COLO829 (cell line): ENCODE measurements at regions not wholly inside any gene's neighbourhood (a gene's known extent, or its start where the extent isn't known, plus 50 kb on each side); places are given as distances from the start of the nearest gene placed in this dataset.
"Not testable (repeated sequence)": the region's sequence is repeated elsewhere in the genome, so short reads cannot be mapped to it uniquely, and the experiment has no call there.

Experiments used
- DNase-seq: peaks from one replicate; pipeline ENCODE4 v3.0.0; 2012; ENCODE audit warnings: low spot score

- not testable (repeated sequence) for DNase-seq
Measured at GRCh38 chr16:29234536-29235275, 171.8 kb downstream of the NPIPB11 start.

GRCh38 chr16:29233705-29234404 is 172.7 kb downstream of the NPIPB11 start:
- not testable (repeated sequence) for DNase-seq

GRCh38 chr16:29232811-29233704 is 173.5 kb downstream of the NPIPB11 start:
- no peak for DNase-seq

DNA sequence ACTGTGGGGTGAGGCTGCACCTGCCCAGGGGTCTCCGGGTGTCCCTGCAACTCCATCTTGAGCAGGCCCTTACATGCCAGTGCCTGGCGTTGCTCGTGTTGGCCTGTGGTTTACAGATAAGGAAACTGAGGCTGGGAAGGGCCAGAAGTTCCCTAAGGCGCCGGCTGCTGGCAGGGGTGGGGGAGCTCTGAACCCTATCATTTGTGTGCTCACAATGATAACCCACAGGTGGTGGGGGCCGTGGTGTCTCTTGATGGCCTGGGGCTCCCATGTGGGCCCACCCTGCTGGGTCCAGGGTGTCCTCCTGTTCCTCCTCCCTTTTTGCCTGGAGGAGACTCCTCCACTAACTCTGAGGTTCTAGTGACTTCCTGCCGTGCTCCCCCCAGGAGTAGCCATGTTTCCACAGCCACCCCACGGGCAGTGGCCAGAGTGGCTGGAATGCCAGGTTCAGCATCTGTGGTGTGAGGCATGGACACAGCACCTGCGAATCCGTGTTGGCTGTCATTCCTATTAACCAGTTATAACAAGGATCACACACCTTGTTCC is 174.3 kb downstream of the NPIPB11 start:
- DNase-seq = not testable (repeated sequence)

GRCh38 chr16:29231244-29231643 is 175.3 kb downstream of the NPIPB11 start:
- DNase-seq = no peak

DNA sequence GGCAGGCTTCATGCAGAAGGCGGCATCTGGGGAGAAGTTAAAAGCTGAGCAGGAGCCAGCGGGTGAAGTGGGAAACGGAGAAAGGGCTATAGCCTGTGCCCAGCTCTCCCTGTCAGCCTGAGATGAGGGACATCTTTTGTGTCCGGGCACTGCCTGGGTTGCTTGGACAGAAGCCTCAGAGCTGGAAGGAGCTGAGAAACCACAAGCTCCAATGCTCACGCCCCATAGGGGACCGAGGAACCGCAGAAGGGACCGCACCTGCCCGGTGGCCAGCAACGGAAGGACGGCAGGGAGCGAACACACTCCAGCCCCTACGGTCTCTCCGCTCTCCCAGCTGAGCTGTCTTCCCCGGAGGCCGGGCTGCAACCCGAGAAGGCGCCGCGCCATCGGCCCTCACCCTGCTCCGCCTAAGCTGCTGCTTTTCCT is 175.8 kb downstream of the NPIPB11 start:
- no peak for DNase-seq

DNA sequence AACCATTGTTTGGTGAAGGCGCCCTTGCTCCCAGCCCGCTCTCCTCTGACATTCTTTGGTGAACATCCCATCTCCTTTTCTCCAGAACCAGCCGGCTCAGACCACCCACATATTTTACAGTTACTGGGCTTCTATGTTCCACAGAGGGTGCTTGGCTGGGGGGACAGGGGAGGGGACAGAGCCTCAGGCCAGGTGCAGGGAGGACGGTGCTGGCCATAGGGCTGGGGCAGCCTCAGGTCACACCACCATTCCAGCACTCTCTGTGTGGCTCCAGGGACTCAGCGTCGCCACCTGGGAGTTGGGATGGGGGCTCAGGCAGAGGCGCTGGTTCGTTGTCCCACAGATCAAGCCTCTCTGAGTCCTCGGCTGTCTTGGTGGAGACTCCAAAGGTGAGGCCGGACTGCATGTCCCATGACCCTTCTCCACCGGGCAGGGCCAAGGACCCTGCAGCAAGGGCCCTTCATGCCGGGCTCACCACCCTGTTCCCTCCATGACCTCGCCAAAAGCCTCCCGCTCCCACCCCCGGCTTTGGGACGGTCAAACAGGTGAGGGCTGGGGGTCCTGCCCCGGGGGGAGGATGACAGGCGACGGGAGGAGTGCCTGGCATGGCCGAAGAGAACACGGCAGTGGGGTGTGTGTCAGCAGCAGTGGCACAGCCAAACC is 176.4 kb downstream of the NPIPB11 start:
- DNase-seq = not testable (repeated sequence)

DNA sequence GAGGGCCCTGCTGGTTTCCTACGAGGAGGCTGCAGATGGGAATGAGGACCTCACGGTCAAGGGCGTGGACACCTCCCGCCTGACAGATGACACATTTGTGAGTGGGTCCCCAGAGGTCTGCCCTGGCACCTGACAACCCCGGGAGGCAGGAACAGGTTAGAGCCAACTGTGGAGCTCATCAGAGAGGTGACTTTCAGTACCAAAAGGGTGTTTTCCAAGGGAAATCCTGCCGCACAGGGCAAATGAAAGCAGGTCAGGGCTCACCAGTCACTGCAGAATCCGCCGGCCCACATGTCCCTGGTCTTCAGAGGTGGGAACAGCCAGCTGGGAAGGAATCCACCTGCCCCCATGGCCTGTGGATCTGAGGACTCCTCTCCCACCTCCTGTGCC is 176.9 kb downstream of the NPIPB11 start:
- DNase-seq = not testable (repeated sequence)

DNA sequence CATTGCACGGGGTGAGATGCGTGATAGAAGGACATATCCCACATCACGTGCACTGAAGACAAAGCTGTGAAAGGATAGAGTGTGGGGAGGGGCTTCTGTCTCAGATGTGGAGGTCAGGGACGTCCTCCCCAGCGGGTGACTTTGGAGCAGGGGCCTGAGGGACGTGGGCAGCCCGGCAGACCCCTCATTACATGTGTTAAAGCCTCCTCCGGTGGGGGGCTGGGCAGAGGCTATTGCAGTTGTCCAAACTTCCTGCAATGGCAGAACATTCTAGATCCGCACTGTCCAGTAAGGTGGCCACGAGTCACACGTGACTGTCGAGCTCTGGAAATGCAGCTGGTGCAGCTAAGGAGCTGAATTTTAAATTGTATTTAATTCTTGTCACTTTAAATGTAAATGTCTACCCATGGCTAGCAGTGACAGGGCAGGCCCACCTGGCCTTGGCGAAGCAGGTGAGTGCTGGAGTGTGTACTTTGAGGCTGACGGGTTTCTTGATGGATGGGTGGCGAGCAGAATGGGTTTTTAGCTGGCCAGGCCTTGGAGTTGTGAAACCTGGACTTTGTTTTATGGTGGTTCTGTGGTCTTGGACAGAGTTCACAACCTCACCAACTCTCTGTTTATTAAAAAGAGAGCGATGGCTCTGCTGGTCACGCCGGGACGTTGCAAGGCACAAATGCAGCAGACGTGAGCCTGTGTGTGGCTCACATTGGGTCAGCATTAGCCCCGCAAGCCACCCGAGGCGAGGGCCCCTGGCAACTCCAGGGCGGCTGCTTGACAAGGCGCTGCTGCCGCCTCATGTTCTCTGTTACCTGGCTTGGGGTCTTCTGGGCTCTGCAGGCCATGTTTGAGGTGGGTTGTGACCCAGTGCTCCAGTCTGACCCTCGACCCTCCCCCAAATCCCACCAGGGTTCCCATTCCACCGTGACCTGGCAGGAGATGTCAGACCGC is 177.6 kb downstream of the NPIPB11 start:
- DNase-seq = not testable (repeated sequence)

GRCh38 chr16:29227751-29228663 is 178.5 kb downstream of the NPIPB11 start:
- DNase-seq = not testable (repeated sequence)

- DNase-seq = no peak
Measured at GRCh38 chr16:29226782-29227181, 179.7 kb downstream of the NPIPB11 start.

DNA sequence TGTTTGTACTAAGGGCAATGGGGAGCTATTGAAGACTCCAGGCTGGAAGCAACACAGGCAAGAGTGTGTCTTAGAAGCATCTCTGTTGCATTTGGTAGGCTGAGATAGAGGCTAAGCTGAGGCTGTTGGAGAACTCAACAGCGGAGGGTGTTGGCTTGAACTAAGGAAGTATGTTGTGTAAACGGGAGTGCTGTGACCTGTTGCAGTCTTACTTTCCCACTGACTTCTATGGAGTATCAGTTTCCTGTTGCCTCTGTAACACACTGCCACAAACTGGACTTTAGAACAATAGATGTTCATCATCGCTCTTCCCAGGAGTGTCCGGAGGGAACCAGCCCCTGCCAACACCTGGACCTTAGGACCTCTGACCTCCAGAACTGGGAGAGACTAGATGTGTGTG is 181.8 kb downstream of the NPIPB11 start:
- not testable (repeated sequence) for DNase-seq

GRCh38 chr16:29222615-29223014 is 183.9 kb downstream of the NPIPB11 start:
- DNase-seq = not testable (repeated sequence)

DNA sequence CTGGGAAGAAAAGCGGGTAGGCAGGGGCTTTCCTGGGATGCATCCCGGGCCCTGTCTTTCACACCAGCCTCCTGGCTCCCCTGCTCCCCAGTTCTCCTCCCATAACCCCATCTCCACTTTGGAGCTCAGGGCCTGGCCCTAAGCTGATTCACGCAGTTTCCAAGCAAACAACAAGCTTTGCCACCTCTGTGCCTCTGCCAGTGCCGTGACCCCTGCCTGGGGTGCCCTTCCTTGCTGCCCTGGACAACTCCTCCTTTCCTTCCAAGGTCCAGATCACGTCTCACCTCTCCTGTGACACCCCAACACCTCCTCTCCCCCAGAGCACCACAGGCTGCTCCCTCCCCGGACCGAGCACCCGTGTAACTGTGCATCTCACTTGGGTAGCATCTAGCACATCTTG is 184.5 kb downstream of the NPIPB11 start:
- DNase-seq = not testable (repeated sequence)

- DNase-seq = not testable (repeated sequence)
Measured at GRCh38 chr16:29221281-29221955, 185.1 kb downstream of the NPIPB11 start.

- DNase-seq = not testable (repeated sequence)
Measured at GRCh38 chr16:29220647-29221191, 185.8 kb downstream of the NPIPB11 start.

DNA sequence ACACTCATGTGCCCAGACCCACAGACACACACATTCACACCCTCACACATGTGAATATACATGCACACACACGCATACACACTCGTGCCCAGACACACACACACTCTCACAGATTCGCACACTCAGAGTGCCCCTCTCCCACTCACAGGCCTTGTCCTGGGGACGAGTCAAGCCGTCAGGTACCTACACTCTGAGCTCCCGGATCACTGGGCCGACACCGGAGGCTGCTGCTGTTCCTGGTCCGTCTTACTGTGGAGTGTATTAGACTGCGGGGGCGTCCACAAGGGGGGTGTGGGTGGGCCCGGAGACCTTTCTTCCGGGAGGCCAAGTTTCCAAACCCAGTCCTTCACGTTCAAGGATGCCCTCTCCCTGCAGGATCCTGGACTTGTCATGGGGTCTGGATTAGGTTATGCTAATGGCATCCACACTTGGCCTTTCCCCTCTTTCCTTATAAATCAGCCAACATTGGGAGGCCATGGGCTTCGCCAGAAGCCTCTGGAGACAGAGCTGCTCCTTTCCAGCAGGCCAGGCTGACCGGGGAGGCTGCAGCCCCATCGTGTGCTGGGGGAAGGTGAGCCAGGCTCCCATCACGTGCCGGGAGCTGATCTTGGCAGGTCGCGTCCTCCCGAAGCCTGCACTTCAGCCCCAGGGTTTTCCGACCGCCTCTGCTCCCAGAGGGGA is 186.4 kb downstream of the NPIPB11 start:
- DNase-seq = not testable (repeated sequence)

DNA sequence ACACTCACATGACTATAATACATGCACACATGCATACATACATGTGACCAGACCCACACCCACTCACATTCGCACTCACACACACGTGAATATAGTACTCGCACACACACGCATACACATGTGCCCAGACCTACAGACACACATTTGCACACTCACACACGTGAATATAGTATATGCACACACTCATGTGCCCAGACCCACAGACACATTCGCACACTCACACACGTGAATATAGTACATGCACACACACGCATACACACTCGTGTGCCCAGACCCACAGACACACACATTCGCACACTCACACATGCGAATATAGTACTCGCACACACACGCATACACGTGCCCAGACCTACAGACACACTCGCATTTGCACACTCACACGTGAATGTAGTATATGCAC is 186.9 kb downstream of the NPIPB11 start:
- not testable (repeated sequence) for DNase-seq
